HG02759 (cell line): ENCODE measurements at regions not wholly inside any gene's neighbourhood (a gene's known extent, or its start where the extent isn't known, plus 50 kb on each side); places are given as distances from the start of the nearest gene placed in this dataset.

Experiments
- ATAC-seq: cut with Tn5 transposase; IDR thresholded peaks from one replicate; pipeline ENCODE4 v1.9.1; 2021; ENCODE audit warnings: mild to moderate bottlenecking, moderate library complexity; ENCODE audit not compliant: unreplicated experiment

- no peak for ATAC-seq
Observed at GRCh38 chr18:38481576-38481975, 916.0 kb upstream of the CELF4 start.

DNA sequence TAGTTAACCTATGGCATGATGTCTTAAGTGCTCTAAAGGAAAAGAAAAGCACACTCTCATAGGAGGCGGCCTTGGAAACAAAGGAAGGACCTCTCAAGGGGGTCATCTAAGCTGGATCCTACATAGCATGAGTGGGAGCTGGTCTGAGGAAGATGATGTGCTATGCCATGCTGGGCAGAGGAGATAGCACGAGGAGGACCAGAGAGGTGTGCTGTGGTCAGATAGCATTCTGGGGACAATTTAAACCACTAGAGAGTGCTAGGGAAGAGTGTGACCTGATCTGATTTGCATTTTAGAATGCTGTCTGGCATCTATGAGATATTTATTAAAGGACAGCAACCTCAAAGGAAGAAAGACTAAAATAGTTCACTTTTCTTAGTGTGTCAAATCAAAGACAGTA lies 910.1 kb upstream of the CELF4 start:
- ATAC-seq, result no peak

DNA sequence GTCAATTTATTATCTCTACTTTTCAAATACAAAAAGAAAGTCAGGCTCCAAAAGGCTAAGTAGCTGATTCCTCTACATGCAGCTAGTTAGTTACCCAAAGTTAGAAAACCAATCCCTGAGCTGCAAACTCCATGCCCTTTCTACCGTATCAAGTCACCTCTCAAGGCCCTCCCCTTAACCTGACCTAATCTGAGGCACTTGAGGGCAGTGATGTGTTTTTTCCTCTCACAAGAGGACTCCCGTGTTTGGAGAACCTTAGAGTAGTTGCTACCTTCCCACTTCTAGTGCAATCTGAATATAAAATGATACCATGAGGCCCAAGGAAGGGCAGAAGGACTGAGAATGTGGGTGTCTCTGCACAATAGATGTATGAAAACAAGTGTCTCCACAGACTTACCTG lies 907.9 kb upstream of the CELF4 start:
- ATAC-seq, result no peak

DNA sequence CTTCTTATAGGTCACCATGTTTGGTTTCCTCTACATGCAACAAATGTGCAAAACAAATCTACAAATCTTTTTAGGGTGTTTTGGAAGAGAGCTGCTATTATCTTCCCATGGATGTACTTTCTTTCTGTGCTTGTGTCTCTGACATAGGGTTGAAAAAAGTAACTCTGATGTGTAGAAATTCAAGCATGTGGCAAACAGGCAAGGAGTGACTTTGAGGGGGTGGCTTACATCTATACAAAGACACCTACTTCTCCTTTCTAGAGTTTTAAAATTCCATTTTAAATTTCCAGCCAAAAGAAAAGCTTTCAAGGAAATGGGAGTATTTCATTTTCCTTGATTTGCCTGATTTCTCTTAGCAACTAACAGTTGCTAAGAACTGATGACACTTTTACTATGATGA lies 904.8 kb upstream of the CELF4 start:
- no peak for ATAC-seq

- no peak for ATAC-seq
Observed at GRCh38 chr18:38466426-38466825, 900.8 kb upstream of the CELF4 start.

DNA sequence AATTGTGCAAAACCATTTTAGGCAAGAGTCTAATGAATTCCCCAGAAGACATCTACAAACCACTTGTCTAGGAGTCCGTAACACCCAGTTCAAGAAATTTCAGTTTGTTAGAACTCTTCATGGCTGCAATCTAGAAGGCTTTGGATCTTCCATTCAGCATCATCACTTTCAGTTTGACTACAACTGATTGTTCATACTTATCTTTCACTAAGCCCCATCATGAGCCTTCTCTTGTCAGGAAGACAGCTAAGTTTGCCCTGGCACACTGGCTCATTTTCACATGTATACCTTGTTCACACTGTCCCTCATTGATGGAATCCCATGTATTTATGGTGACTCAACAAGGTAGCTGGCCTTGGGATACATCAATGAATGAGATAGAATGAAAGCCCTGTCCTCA lies 898.4 kb upstream of the CELF4 start:
- no peak for ATAC-seq

GRCh38 chr18:38460657-38461056 lies 895.1 kb upstream of the CELF4 start:
- ATAC-seq, result no peak

DNA sequence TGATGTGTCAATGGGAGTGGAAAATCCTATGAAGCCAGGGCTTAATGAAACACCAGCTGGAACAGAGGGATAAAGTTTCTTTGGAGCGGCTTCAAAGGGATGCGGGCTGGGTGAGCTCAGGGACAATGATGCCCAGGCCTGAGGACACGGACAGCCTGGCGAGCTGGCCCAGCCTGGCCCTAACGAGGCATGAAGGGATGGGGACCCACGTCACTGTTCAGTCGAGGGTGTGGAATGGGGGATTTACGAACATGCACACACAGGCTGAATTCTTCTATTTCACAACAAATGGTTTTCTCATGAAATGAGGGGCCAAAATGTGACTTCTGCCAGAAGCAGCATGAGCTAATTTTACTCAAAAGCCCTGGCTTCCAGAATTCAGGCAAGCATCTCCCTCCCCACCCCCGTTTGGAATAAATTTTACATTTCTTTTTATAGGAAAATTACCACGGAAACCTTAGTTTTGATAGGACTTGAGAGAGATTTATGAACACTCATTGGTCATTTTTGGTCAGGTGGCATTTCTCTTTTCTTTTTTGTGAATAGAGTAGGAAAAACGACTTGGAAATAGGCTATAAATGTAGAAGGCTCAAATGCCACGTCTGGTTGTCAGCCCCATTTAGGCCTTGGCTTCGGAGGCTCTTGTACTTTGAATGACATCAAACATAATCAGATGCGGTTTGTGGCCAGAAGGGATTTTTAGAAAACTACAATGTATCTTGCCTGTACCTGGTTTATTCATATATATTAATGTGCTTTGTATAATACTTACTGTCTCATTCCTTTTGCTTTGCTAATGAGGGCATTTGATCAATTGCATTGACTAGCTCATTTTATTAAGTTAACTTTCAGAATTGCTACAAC lies 893.8 kb upstream of the CELF4 start:
- ATAC-seq, result no peak

DNA sequence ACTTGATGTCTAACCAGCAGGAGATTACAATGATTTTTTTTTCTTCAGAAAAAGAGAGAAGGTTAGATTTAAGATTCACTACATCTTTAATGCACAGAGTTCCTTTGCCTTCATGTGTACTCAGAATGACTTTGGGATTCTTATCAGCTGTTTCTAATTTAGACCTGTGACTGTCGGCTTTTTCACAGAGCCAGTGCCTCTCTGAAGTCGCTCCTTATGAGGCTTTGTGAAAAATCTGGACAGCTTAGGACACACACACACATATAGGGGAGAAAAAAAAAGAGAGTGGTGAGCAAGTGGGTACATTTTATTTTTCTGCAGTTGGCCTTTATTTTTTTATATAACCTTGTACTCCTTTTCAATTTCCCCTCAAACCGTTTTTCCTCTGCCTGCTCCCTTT lies 893.1 kb upstream of the CELF4 start:
- no peak for ATAC-seq

DNA sequence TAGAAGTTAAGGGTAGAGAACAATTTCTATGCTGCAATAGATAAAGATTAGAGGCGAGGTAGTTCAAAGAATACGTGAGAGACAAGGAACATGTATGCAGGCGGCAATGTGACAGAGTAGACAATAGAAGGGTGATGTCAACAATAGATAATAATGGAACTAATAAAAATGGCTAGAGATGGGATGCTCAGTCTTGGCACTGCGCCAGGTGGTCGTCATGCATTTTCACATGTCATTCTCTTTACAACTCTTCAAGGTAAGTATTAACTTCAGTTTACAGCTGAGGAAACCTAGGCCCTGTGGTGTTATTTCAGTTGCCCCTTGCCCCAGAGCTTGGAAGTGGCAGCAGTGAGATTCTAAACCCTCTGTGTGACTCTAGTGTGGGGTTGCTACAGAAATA lies 890.7 kb upstream of the CELF4 start:
- no peak for ATAC-seq

DNA sequence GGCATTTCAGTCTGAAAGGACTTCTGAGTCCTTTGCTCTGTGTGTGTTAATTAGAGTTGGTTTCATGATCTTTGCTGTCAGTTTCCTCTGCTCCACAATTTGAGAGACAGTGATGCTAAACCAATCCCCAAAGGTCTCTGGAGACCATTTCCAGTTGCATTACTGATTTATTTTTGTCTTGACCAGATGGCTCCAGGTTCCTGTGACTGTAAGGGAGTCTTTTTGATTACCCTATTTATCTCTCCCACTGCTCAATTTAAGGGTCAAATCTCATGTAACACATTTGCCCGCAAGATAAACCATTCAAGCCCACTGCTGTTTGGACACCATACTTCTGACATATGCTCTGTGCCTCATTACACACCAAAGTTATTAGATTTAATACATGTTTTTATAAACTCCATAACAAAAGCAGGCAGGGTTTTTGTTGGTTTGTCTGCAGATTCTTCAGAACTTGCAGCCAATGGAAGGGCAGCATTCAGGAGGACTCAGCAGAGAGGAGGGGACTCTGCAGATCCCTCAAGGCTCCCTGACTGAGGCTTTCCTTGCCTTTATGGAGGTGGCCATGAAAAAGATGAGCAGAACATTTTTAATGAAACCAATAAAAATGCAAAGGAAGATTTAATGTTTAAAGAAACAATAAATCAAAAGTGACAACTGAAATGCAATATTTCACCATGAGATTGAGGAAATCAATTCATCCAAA lies 889.3 kb upstream of the CELF4 start:
- no peak for ATAC-seq

GRCh38 chr18:38453880-38454279 lies 888.3 kb upstream of the CELF4 start:
- ATAC-seq, result no peak

DNA sequence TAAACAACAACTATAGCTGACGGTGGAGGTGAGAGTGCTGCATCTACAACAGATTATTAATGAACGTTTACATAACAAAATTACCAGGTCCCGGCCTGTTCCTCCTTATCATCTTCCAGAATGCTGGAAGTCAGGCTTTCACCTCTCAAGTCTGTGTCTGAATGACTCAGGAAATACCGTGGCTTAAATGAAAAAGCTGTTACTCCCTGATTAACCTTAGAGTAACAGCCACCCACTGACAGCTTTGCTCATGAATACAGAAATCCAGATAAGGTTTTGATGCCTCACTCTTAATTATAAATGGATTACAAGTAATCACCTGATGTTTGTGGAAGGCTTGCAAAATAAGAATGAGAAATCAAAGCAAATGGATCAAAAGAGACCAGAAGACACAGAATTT lies 885.3 kb upstream of the CELF4 start:
- ATAC-seq, result no peak

- ATAC-seq, result no peak
Observed at GRCh38 chr18:38445804-38446145, 880.2 kb upstream of the CELF4 start.

- no peak for ATAC-seq
Observed at GRCh38 chr18:38444971-38445803, 879.6 kb upstream of the CELF4 start.

DNA sequence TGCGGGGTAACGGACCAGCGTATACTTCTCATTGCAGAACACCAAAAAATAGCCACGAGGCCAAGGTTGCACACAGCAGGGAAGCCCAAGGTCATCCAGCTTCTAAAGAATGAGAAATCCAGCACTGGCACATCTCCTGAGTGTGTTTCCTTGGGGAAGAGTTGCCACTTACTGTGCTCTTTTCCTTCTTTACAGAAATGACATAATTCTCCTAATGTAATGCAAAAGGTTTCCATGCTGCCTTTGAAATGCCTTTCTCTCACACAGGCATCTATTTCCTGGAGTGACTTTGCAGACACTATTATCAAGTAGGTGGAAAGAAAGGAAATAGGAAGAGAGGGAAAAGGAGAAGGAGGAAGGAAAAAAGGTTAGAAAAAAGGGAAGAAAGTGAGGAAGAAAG lies 862.1 kb upstream of the CELF4 start:
- no peak for ATAC-seq

DNA sequence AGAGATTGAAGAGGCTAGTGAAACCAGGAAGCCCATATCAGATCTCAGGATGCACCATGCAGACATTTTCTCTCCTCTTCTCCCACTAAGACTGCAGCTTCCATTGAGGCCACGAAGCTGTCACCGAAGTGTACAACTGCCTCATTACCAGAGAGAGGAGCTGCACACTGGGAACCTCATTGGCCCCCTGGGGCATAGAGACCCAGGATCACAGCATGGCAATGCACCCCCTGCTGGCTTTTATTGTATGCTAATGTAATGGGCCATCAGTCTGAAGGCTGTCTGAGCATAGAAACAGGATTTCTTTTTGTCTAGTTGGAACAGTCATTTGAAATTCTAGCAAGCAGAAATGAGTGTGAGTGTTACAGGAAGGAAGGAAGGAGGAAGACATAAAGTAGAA lies 861.6 kb upstream of the CELF4 start:
- ATAC-seq, result no peak

DNA sequence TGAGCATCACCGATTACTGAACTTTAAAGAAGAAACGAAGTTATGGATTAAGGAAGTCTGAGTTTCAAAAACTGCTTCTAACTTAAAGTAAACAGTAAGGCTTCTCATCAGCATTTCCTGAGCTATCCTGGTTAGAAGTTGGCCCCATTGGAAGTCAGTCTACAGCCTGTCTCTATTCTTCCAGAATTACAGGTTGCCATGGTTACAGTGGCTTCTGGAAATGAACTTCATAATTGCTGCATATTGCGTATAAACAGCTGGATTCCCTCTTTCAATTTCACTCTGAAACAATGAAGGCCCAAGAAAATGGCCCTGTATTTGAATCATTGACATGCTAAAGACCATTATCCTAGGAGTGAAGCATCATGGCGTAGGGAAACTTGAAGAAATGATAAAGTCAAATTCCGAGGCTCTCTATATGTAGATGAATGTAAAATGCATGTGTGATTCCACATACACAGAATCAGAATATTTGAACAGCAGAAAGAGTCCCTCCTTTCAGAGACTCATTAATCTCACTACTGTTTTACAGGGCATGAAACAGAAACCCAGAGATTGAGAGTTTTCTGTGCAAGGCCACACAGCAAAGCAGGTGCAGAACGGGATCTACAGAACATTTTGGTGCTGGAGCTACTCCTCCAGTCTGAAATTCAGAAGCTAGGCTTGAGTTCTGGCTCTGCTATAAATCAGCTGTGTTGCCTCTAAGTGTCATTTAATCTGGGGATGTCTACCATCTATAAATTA lies 856.4 kb upstream of the CELF4 start:
- no peak for ATAC-seq

- no peak for ATAC-seq
Observed at GRCh38 chr18:38421021-38421420, 855.4 kb upstream of the CELF4 start.

DNA sequence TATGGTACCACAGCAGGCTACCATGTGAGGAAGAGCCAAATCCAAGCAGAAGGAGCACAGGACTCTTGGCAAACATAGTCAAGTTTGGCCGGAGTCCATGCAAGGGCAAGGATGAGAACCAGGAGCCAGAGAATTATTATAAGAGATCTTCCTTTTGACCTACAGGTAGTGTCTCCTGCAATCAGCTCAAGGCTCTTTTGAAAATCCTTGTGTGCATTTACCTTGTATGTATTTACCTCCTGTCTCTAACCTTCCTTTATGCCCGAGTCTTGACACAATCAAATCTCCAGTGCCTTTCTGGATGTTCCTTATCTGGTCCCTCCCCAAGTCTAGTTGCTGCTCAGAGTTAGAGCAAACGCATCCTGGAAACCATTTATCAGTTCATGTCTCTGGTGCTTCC lies 855.0 kb upstream of the CELF4 start:
- ATAC-seq, result no peak

DNA sequence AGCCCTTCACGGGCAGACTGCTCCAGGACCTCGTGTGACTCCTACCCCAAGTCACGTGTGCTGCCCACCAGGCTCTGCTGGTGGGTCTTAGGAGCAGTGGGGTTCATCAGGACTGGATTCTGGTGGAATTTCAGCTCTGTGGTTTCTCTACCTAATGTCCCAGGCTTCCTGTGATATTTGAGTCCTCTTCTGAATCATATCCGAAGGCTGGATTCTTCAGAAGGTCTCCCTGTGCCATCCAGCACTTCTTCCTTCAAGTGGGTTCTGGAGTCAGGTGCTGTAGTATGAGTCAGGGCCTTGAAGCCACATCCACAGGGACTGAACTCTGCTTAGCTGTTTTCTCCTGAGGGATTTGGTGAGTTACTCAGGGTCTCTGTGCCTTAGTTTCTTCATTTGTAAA lies 850.2 kb upstream of the CELF4 start:
- ATAC-seq, result no peak
